Liver (tissue), 3 donors: ENCODE measurements at regions not wholly inside any gene's neighbourhood (a gene's known extent, or its start where the extent isn't known, plus 50 kb on each side); places are given as distances from the start of the nearest gene placed in this dataset.

Source experiments
- CTCF ChIP-seq: fragments of 150-350 bp; IDR thresholded peaks from 2 replicates; pipeline ENCODE4 v1.5.1; 2017; ENCODE audit warnings: improper control_type of control experiment, low read depth, low read length; ENCODE audit not compliant: missing input control
- EGR1 ChIP-seq, 2 donors: IDR thresholded peaks; 2 replicates each; pipeline ENCODE4 v1.6.1; 2016 to 2018; ENCODE audit warnings: antibody characterized with exemption in 2 of 2, low read depth in 2 of 2
- RAD21 ChIP-seq, 2 donors: IDR thresholded peaks; 2 replicates each; pipeline ENCODE4 v1.6.1; 2016; ENCODE audit warnings: antibody characterized with exemption in 2 of 2, mild to moderate bottlenecking in 2 of 2
- donor health status: healthy.
- donor health status: healthy.

DNA sequence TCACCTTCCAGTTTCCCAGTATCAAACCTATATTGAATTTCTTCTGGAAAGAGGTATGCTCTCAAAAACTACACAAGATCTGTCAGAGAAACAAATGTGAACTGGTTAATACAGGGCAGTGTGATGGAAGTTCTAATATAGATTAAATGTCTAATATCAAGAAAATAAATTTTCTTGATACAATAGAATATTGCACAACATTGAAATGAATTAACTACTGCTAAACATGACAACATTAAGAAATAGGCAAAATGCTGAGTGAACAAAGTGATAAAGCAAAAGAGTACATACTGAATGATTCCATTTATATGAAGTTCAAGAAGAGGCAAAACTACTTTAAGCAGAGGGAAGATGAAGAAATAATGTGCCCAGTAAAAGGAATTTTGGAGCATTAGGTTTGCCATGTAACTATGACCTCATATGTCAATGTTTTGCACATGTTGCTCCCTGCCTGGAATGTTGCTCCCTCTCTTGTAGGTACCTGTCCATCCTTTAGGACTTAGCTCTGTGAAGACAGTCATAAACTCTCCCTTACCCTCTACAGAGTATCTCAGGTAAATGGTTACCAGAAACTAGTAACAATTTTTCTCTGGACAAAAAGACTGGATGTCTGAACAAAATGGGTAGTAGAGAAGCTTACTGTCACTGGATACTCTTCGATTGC lies 339.0 kb downstream of the RAD51AP2 start:
- TF ChIP-seq CTCF = no peak
- TF ChIP-seq RAD21 (IDR thresholded peaks at IDR 0.05) = no peak
- no peak for TF ChIP-seq EGR1 (IDR thresholded peaks at IDR 0.05; ENCODE audit: low read depth in 2 of 2)
